SK-N-SH treated with all-trans-retinoic acid at 6 μM for 48 hours (cell line): ENCODE measurements at regions not wholly inside any gene's neighbourhood (a gene's known extent, or its start where the extent isn't known, plus 50 kb on each side); places are given as distances from the start of the nearest gene placed in this dataset.

Source experiments
- ARNTL ChIP-seq: fragments of 450-650 bp; formaldehyde crosslinking; IDR thresholded peaks from 2 replicates; pipeline ENCODE4 v1.5.0; 2020; ENCODE audit warnings: low read depth, mild to moderate bottlenecking, moderate library complexity, borderline replicate concordance
- BACH2 ChIP-seq: fragments of 250-450 bp; sonication (Bioruptor Pico); IDR thresholded peaks from 2 replicates; pipeline ENCODE4 v1.9.0; 2021; ENCODE audit warnings: mild to moderate bottlenecking, borderline replicate concordance
- CSDC2 ChIP-seq: fragments of 250-450 bp; sonication (Bioruptor Pico); IDR thresholded peaks from 2 replicates; pipeline ENCODE4 v1.5.0; 2020; ENCODE audit warnings: mild to moderate bottlenecking, moderate library complexity
- OSR1 ChIP-seq: fragments of 250-450 bp; sonication (Bioruptor Pico); IDR thresholded peaks from 2 replicates; pipeline ENCODE4 v1.8.0; 2022; ENCODE audit warnings: moderate library complexity, mild to moderate bottlenecking, inconsistent platforms
- PPARA ChIP-seq: fragments of 250-450 bp; sonication (Bioruptor Pico); IDR thresholded peaks from 2 replicates; pipeline ENCODE4 v1.5.0; 2020; ENCODE audit warnings: mild to moderate bottlenecking, borderline replicate concordance
- RARB ChIP-seq: fragments of 250-450 bp; sonication (Bioruptor Pico); IDR thresholded peaks from 2 replicates; pipeline ENCODE4 v1.8.0; 2021; ENCODE audit warnings: mild to moderate bottlenecking, moderate library complexity
- TCF4 ChIP-seq: fragments of 250-450 bp; sonication (Bioruptor Pico); IDR thresholded peaks from 2 replicates; pipeline ENCODE4 v1.8.0; 2021; ENCODE audit warnings: mild to moderate bottlenecking, moderate library complexity, borderline replicate concordance
- ZFP3 ChIP-seq: fragments of 250-450 bp; sonication (Bioruptor Pico); IDR thresholded peaks from 2 replicates; pipeline ENCODE4 v1.5.0; 2020; ENCODE audit warnings: mild to moderate bottlenecking, moderate library complexity
- ZFP30 ChIP-seq: fragments of 450-650 bp; formaldehyde crosslinking; IDR thresholded peaks from 2 replicates; pipeline ENCODE4 v1.5.0; 2022; ENCODE audit warnings: mild to moderate bottlenecking, moderate library complexity
- ZNF70 ChIP-seq: fragments of 450-650 bp; formaldehyde crosslinking; IDR thresholded peaks from 2 replicates; pipeline ENCODE4 v1.5.0; 2020; ENCODE audit warnings: mild to moderate bottlenecking, moderate library complexity
- TF ChIP-seq, protein P1 (sequence below): fragments of 250-450 bp; sonication (Bioruptor Pico); IDR thresholded peaks from 2 replicates; pipeline ENCODE4 v1.8.0; 2020; ENCODE audit warnings: mild to moderate bottlenecking, moderate library complexity, borderline replicate concordance
- TF ChIP-seq, protein P2 (sequence below): fragments of 250-450 bp; sonication (Bioruptor Pico); IDR thresholded peaks from 2 replicates; pipeline ENCODE4 v1.5.1; 2020; ENCODE audit warnings: low read depth, mild to moderate bottlenecking, moderate library complexity
- TF ChIP-seq, protein P3 (sequence below): fragments of 250-450 bp; sonication (Bioruptor Pico); IDR thresholded peaks from 2 replicates; pipeline ENCODE4 v1.5.0; 2020; ENCODE audit warnings: mild to moderate bottlenecking, moderate library complexity

DNA sequence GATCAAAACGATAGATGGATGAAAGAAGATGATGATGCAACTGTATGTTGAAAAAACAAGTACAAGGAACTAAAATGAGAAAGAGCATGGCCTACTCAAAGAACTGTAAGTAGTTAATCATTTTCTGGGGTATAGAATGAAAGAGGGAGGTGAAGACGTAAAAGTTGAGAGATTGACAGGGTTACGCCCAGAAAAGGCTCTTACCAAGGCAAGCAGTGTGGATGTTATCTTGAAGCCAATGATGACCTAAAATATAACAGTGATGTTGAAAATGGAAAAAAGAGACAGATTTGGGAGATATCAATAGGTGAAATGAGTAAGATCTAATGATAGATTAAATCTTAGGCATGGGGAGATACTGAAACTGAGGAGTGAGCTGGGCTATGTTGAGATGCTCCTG is 80.4 kb upstream of the GNAQ start:
- TF ChIP-seq, protein P1, sequence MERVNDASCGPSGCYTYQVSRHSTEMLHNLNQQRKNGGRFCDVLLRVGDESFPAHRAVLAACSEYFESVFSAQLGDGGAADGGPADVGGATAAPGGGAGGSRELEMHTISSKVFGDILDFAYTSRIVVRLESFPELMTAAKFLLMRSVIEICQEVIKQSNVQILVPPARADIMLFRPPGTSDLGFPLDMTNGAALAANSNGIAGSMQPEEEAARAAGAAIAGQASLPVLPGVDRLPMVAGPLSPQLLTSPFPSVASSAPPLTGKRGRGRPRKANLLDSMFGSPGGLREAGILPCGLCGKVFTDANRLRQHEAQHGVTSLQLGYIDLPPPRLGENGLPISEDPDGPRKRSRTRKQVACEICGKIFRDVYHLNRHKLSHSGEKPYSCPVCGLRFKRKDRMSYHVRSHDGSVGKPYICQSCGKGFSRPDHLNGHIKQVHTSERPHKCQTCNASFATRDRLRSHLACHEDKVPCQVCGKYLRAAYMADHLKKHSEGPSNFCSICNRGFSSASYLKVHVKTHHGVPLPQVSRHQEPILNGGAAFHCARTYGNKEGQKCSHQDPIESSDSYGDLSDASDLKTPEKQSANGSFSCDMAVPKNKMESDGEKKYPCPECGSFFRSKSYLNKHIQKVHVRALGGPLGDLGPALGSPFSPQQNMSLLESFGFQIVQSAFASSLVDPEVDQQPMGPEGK (CRISPR knock-in tag): no peak
- TF ChIP-seq OSR1 (CRISPR knock-in tag) (no peak), PPARA (no peak), RARB (CRISPR knock-in tag) (no peak), BACH2 (CRISPR knock-in tag) (no peak), ZFP30 (no peak), ZFP3 (CRISPR knock-in tag) (no peak), TCF4 (no peak), CSDC2 (CRISPR knock-in tag) (no peak), ARNTL (CRISPR knock-in tag) (no peak), ZNF70 (CRISPR knock-in tag) (no peak)
- TF ChIP-seq, protein P2, sequence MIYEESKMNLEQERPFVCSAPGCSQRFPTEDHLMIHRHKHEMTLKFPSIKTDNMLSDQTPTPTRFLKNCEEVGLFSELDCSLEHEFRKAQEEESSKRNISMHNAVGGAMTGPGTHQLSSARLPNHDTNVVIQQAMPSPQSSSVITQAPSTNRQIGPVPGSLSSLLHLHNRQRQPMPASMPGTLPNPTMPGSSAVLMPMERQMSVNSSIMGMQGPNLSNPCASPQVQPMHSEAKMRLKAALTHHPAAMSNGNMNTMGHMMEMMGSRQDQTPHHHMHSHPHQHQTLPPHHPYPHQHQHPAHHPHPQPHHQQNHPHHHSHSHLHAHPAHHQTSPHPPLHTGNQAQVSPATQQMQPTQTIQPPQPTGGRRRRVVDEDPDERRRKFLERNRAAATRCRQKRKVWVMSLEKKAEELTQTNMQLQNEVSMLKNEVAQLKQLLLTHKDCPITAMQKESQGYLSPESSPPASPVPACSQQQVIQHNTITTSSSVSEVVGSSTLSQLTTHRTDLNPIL (CRISPR knock-in tag): no peak
- TF ChIP-seq, protein P3, sequence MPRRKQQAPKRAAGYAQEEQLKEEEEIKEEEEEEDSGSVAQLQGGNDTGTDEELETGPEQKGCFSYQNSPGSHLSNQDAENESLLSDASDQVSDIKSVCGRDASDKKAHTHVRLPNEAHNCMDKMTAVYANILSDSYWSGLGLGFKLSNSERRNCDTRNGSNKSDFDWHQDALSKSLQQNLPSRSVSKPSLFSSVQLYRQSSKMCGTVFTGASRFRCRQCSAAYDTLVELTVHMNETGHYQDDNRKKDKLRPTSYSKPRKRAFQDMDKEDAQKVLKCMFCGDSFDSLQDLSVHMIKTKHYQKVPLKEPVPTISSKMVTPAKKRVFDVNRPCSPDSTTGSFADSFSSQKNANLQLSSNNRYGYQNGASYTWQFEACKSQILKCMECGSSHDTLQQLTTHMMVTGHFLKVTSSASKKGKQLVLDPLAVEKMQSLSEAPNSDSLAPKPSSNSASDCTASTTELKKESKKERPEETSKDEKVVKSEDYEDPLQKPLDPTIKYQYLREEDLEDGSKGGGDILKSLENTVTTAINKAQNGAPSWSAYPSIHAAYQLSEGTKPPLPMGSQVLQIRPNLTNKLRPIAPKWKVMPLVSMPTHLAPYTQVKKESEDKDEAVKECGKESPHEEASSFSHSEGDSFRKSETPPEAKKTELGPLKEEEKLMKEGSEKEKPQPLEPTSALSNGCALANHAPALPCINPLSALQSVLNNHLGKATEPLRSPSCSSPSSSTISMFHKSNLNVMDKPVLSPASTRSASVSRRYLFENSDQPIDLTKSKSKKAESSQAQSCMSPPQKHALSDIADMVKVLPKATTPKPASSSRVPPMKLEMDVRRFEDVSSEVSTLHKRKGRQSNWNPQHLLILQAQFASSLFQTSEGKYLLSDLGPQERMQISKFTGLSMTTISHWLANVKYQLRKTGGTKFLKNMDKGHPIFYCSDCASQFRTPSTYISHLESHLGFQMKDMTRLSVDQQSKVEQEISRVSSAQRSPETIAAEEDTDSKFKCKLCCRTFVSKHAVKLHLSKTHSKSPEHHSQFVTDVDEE (CRISPR knock-in tag): no peak
